Dermis microvascular lymphatic vessel endothelial cell (primary cell): ENCODE measurements at regions not wholly inside any gene's neighbourhood (a gene's known extent, or its start where the extent isn't known, plus 50 kb on each side); places are given as distances from the start of the nearest gene placed in this dataset.
A peak's percentile ranks its signal among the peaks of the same experiment; 100 is the strongest.

ENCODE experiments used
- DNase-seq, 2 donors: peaks; one replicate each; pipeline versions ENCODE4 v3.0.0 to v3.0.0-alpha.2; 2010; ENCODE audit warnings: low read depth in 2 of 2

GRCh38 chr10:44326474-44327030, 58.3 kb downstream of the CXCL12 start:
- no peak for DNase-seq

GRCh38 chr10:44325596-44326307, 59.1 kb downstream of the CXCL12 start:
- DNase-seq, result no peak

GRCh38 chr10:44325157-44325556, 59.7 kb downstream of the CXCL12 start:
- no peak for DNase-seq

GRCh38 chr10:44323838-44324237, 61.1 kb downstream of the CXCL12 start:
- no peak for DNase-seq

- DNase-seq, result no peak
These were observed 62.8 kb downstream of the CXCL12 start for GRCh38 chr10:44322137-44322536.

- DNase-seq, result no peak
These were observed 64.1 kb downstream of the CXCL12 start for GRCh38 chr10:44320756-44321155.

- DNase-seq, result no peak
These were observed 67.0 kb downstream of the CXCL12 start for GRCh38 chr10:44317856-44318255.

- DNase-seq, result no peak
These were observed 68.0 kb downstream of the CXCL12 start for GRCh38 chr10:44316922-44317215.

GRCh38 chr10:44316187-44316921, 68.5 kb downstream of the CXCL12 start:
- no peak for DNase-seq

- DNase-seq, result no peak
These were observed 70.0 kb downstream of the CXCL12 start for GRCh38 chr10:44314802-44315460.

- no peak for DNase-seq
These were observed 71.1 kb downstream of the CXCL12 start for GRCh38 chr10:44313761-44314165.

- DNase-seq, result no peak
These were observed 72.5 kb downstream of the CXCL12 start for GRCh38 chr10:44312401-44312800.

GRCh38 chr10:44311563-44312051, 73.3 kb downstream of the CXCL12 start:
- no peak for DNase-seq

- peak; percentile 43 to 68 for DNase-seq
These were observed 73.9 kb downstream of the CXCL12 start for GRCh38 chr10:44310762-44311562.

GRCh38 chr10:44309939-44310761, 74.7 kb downstream of the CXCL12 start:
- no peak for DNase-seq

GRCh38 chr10:44309361-44309760, 75.5 kb downstream of the CXCL12 start:
- DNase-seq, result no peak

GRCh38 chr10:44308935-44309334, 76.0 kb downstream of the CXCL12 start:
- no peak for DNase-seq

GRCh38 chr10:44307691-44308090, 77.2 kb downstream of the CXCL12 start:
- no peak for DNase-seq

- DNase-seq, result no peak
These were observed 78.1 kb downstream of the CXCL12 start for GRCh38 chr10:44306762-44307161.

GRCh38 chr10:44306147-44306710, 78.7 kb downstream of the CXCL12 start:
- no peak for DNase-seq
